ENCODE measurements at regions not wholly inside any gene's neighbourhood (a gene's known extent, or its start where the extent isn't known, plus 50 kb on each side); places are given as distances from the start of the nearest gene placed in this dataset.
A peak's percentile ranks its signal among the peaks of the same experiment; 100 is the strongest.

GRCh38 chr18:40046596-40046995 is 1908.4 kb upstream of the PIK3C3 start:
- no peak overlapping the region for H2AK5ac ChIP-seq (ENCODE audit: low read depth, low read length)
- no peak overlapping the region for H2BK12ac ChIP-seq (ENCODE audit: low read length)
- H3K4ac ChIP-seq (ENCODE audit: low read length), result no peak overlapping the region
- H3K36me3 ChIP-seq (replicated peaks in 1 of 2; ENCODE audit: control insufficient read depth in 2 of 2, insufficient read depth in 2 of 2, low read length in 2 of 2), result no peaks in the 10 kb centered on the region
- no peak overlapping the region for H2AFZ ChIP-seq (ENCODE audit: low read length)
- no peaks in the 10 kb centered on the region for H3K79me1 ChIP-seq (ENCODE audit: low read depth, low read length)
- no peak overlapping the region for H3K23ac ChIP-seq (ENCODE audit: low read depth, low read length, poor library complexity)
- peaks cover 0 to 7% of the 10 kb centered on the region in 2 donors for H3K4me1 ChIP-seq (ENCODE audit: control insufficient read depth in 2 of 2, insufficient read depth in 1 of 2, low read depth in 1 of 2, low read length in 2 of 2)
- no peak overlapping the region for H4K8ac ChIP-seq (ENCODE audit: low read depth, low read length)
- no peak overlapping the region for H2BK15ac ChIP-seq (ENCODE audit: low read length)
- H2BK120ac ChIP-seq (ENCODE audit: low read depth, low read length), result no peak overlapping the region
- H3K14ac ChIP-seq (ENCODE audit: low read length), result no peak overlapping the region
- H3K9ac ChIP-seq (ENCODE audit: low read depth, low read length, poor library complexity), result no peak overlapping the region
- no peaks in the 10 kb centered on the region for H3K27me3 ChIP-seq (ENCODE audit: control insufficient read depth in 3 of 3, insufficient read depth in 3 of 3, low read depth in 1 of 3, low read length in 3 of 3)
- no peak overlapping the region for H3K4me2 ChIP-seq (ENCODE audit: insufficient read depth, low read length, poor library complexity, severe bottlenecking)
- H3K4me3 ChIP-seq (ENCODE audit: low read length in 2 of 2), result no peak overlapping the region
- H3K18ac ChIP-seq (ENCODE audit: low read length), result no peak overlapping the region
- no peak overlapping the region for H3K27ac ChIP-seq (replicated peaks; ENCODE audit: low read length)
- WGBS, 2 donors (ENCODE audit: extremely low coverage in 2 of 2, insufficient read length in 2 of 2, insufficient replicate concordance in 1 of 2), result no CpG with 5 or more reads among the region's 3 CpGs
- no peak overlapping the region for H4K91ac ChIP-seq (ENCODE audit: low read depth, low read length, poor library complexity)
- no peak overlapping the region for H2BK5ac ChIP-seq (ENCODE audit: low read length)
- H3K9me3 ChIP-seq (replicated peaks in 1 of 2; ENCODE audit: control insufficient read depth in 2 of 2, insufficient read depth in 1 of 2, low read depth in 1 of 2, low read length in 2 of 2), result no peaks in the 10 kb centered on the region
- no peak for DNase-seq (ENCODE audit: low spot score)

- Histone ChIP-seq H3K27ac (replicated peaks; ENCODE audit: low read length) (no peak overlapping the region), H2BK15ac (ENCODE audit: low read length) (no peak overlapping the region), H3K23ac (ENCODE audit: low read depth, low read length, poor library complexity) (no peak overlapping the region), H3K27me3 (ENCODE audit: control insufficient read depth in 3 of 3, insufficient read depth in 3 of 3, low read depth in 1 of 3, low read length in 3 of 3) (no peaks in the 10 kb centered on the region), H2BK120ac (ENCODE audit: low read depth, low read length) (no peak overlapping the region), H3K36me3 (replicated peaks in 1 of 2; ENCODE audit: control insufficient read depth in 2 of 2, insufficient read depth in 2 of 2, low read length in 2 of 2) (no peaks in the 10 kb centered on the region), H3K9ac (ENCODE audit: low read depth, low read length, poor library complexity) (no peak overlapping the region), H3K4me1 (ENCODE audit: control insufficient read depth in 2 of 2, insufficient read depth in 1 of 2, low read depth in 1 of 2, low read length in 2 of 2) (peaks cover 0 to 9% of the 10 kb centered on the region in 2 donors), H2BK5ac (ENCODE audit: low read length) (no peak overlapping the region), H3K18ac (ENCODE audit: low read length) (no peak overlapping the region), H3K4ac (ENCODE audit: low read length) (no peak overlapping the region), H4K91ac (ENCODE audit: low read depth, low read length, poor library complexity) (no peak overlapping the region), H2AK5ac (ENCODE audit: low read depth, low read length) (no peak overlapping the region), H2AFZ (ENCODE audit: low read length) (no peak overlapping the region), H3K79me1 (ENCODE audit: low read depth, low read length) (no peaks in the 10 kb centered on the region), H3K4me2 (ENCODE audit: insufficient read depth, low read length, poor library complexity, severe bottlenecking) (no peak overlapping the region), H3K14ac (ENCODE audit: low read length) (no peak overlapping the region), H3K4me3 (ENCODE audit: low read length in 2 of 2) (no peak overlapping the region), H2BK12ac (ENCODE audit: low read length) (no peak overlapping the region), H4K8ac (ENCODE audit: low read depth, low read length) (no peak overlapping the region), H3K9me3 (replicated peaks in 1 of 2; ENCODE audit: control insufficient read depth in 2 of 2, insufficient read depth in 1 of 2, low read depth in 1 of 2, low read length in 2 of 2) (no peaks in the 10 kb centered on the region)
- DNase-seq (ENCODE audit: low spot score), result peak; percentile 20
- WGBS, 2 donors (ENCODE audit: extremely low coverage in 2 of 2, insufficient read length in 2 of 2, insufficient replicate concordance in 1 of 2), result no CpG with 5 or more reads among the region's 8 CpGs
Observed at GRCh38 chr18:40041951-40042350, 1913.1 kb upstream of the PIK3C3 start.

- no peak overlapping the region for H3K14ac ChIP-seq (ENCODE audit: low read length)
- no peak overlapping the region for H2AK5ac ChIP-seq (ENCODE audit: low read depth, low read length)
Observed at GRCh38 chr18:40040574-40040973, 1914.5 kb upstream of the PIK3C3 start.

GRCh38 chr18:40037356-40037755 is 1917.7 kb upstream of the PIK3C3 start:
- Histone ChIP-seq H2BK15ac (ENCODE audit: low read length) (no peak overlapping the region), H3K27ac (replicated peaks; ENCODE audit: low read length) (no peak overlapping the region), H3K9me3 (replicated peaks in 1 of 2; ENCODE audit: control insufficient read depth in 2 of 2, insufficient read depth in 1 of 2, low read depth in 1 of 2, low read length in 2 of 2) (no peaks in the 10 kb centered on the region), H3K4me2 (ENCODE audit: insufficient read depth, low read length, poor library complexity, severe bottlenecking) (no peak overlapping the region), H2BK120ac (ENCODE audit: low read depth, low read length) (no peak overlapping the region), H3K18ac (ENCODE audit: low read length) (no peak overlapping the region), H3K36me3 (replicated peaks in 1 of 2; ENCODE audit: control insufficient read depth in 2 of 2, insufficient read depth in 2 of 2, low read length in 2 of 2) (no peaks in the 10 kb centered on the region), H2AFZ (ENCODE audit: low read length) (no peak overlapping the region), H3K4me1 (ENCODE audit: control insufficient read depth in 2 of 2, insufficient read depth in 1 of 2, low read depth in 1 of 2, low read length in 2 of 2) (peaks cover 0 to 6% of the 10 kb centered on the region in 2 donors), H3K4ac (ENCODE audit: low read length) (no peak overlapping the region), H3K23ac (ENCODE audit: low read depth, low read length, poor library complexity) (no peak overlapping the region), H3K14ac (ENCODE audit: low read length) (no peak overlapping the region), H3K9ac (ENCODE audit: low read depth, low read length, poor library complexity) (no peak overlapping the region), H2AK5ac (ENCODE audit: low read depth, low read length) (no peak overlapping the region), H4K8ac (ENCODE audit: low read depth, low read length) (no peak overlapping the region), H2BK12ac (ENCODE audit: low read length) (no peak overlapping the region), H2BK5ac (ENCODE audit: low read length) (no peak overlapping the region), H3K4me3 (ENCODE audit: low read length in 2 of 2) (no peak overlapping the region), H3K27me3 (ENCODE audit: control insufficient read depth in 3 of 3, insufficient read depth in 3 of 3, low read depth in 1 of 3, low read length in 3 of 3) (no peaks in the 10 kb centered on the region), H3K79me1 (ENCODE audit: low read depth, low read length) (no peaks in the 10 kb centered on the region), H4K91ac (ENCODE audit: low read depth, low read length, poor library complexity) (no peak overlapping the region)
- no peak for DNase-seq (ENCODE audit: low spot score)
- WGBS, 2 donors (ENCODE audit: extremely low coverage in 2 of 2, insufficient read length in 2 of 2, insufficient replicate concordance in 1 of 2), result no CpG with 5 or more reads among the region's 6 CpGs

More at GRCh38 chr18:40040574-40040973, 1914.5 kb upstream of the PIK3C3 start:
- Histone ChIP-seq H3K79me1 (ENCODE audit: low read depth, low read length) (no peaks in the 10 kb centered on the region), H2BK15ac (ENCODE audit: low read length) (no peak overlapping the region), H3K27ac (replicated peaks; ENCODE audit: low read length) (no peak overlapping the region), H3K36me3 (replicated peaks in 1 of 2; ENCODE audit: control insufficient read depth in 2 of 2, insufficient read depth in 2 of 2, low read length in 2 of 2) (no peaks in the 10 kb centered on the region), H3K9ac (ENCODE audit: low read depth, low read length, poor library complexity) (no peak overlapping the region), H3K4me2 (ENCODE audit: insufficient read depth, low read length, poor library complexity, severe bottlenecking) (no peak overlapping the region), H2BK5ac (ENCODE audit: low read length) (no peak overlapping the region), H3K4me3 (ENCODE audit: low read length in 2 of 2) (no peak overlapping the region), H3K23ac (ENCODE audit: low read depth, low read length, poor library complexity) (no peak overlapping the region), H3K9me3 (replicated peaks in 1 of 2; ENCODE audit: control insufficient read depth in 2 of 2, insufficient read depth in 1 of 2, low read depth in 1 of 2, low read length in 2 of 2) (no peaks in the 10 kb centered on the region), H3K4me1 (ENCODE audit: control insufficient read depth in 2 of 2, insufficient read depth in 1 of 2, low read depth in 1 of 2, low read length in 2 of 2) (peaks cover 0 to 9% of the 10 kb centered on the region in 2 donors), H4K8ac (ENCODE audit: low read depth, low read length) (no peak overlapping the region), H4K91ac (ENCODE audit: low read depth, low read length, poor library complexity) (no peak overlapping the region), H3K4ac (ENCODE audit: low read length) (no peak overlapping the region), H3K18ac (ENCODE audit: low read length) (no peak overlapping the region), H2BK12ac (ENCODE audit: low read length) (no peak overlapping the region), H2AFZ (ENCODE audit: low read length) (peak overlapping the region; percentile 18), H3K27me3 (ENCODE audit: control insufficient read depth in 3 of 3, insufficient read depth in 3 of 3, low read depth in 1 of 3, low read length in 3 of 3) (no peaks in the 10 kb centered on the region), H2BK120ac (ENCODE audit: low read depth, low read length) (no peak overlapping the region)
- DNase-seq (ENCODE audit: low spot score), result no peak
- no CpG with 5 or more reads among the region's 4 CpGs for WGBS, 2 donors (ENCODE audit: extremely low coverage in 2 of 2, insufficient read length in 2 of 2, insufficient replicate concordance in 1 of 2)

Data from neuronal stem cell (in vitro differentiated cells).